Right ventricle myocardium superior (tissue), 1 donor: ENCODE measurements at regions not wholly inside any gene's neighbourhood (a gene's known extent, or its start where the extent isn't known, plus 50 kb on each side); places are given as distances from the start of the nearest gene placed in this dataset.

Experiments
- ATAC-seq: fragments of 200-7000 bp; cut with Tn5 transposase; one replicate; pipeline ENCODE4 v1.9.1; 2020; ENCODE audit warnings: mild to moderate bottlenecking; ENCODE audit not compliant: poor library complexity
- DNase-seq: peaks from one replicate; pipeline ENCODE4 v3.0.0-alpha.2; 2020
- intact Hi-C: fragments of 100-400 bp; cut with DNase I; formaldehyde crosslinking; loops from one replicate; pipeline ENCODE4 v1.11.2; 2022
- donor health status: DM: no; HTN: yes; CAD: no; lungs with severe emphysema.

DNA sequence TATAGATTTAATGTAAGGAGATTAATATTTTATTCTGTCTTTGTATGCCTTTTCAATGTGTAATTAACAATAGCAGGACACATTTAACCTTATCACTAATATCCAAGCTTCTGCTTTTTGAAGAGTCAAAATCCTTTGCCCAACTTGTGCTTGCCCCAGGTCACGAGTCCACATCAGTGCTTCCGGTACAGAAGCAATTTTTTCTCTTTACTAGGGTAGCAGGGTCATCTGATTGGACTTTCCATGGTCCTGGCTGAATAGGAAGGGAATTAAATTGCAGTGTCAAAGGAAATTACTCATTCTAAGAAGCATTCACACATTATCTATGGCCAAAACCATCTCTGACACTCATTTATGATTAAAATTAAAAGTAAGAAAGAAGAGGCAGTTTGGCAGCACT, 460.5 kb upstream of the ADGRL2 start:
- ATAC-seq (no peak), DNase-seq (no peak)
- intact Hi-C loops = no loop called here

DNA sequence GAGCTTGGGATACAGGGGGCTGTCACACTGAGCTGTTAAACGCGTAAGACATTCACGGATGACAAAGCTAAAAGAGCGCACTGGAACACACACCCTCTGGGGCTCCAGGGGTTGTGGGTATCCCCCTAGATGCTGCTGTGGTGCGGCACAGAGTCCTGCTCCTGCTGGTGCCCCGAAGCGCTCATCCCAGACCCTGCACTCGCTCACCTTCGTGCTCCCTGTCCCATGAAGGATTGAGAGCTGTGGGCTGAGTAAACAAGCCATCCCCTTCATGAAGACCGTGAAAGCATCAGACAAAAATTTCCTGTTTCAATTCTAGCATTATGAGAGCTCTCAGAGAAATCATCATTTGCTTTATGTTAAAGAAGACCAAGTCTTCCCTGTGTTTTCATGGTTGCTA, 463.5 kb upstream of the ADGRL2 start:
- no peak for DNase-seq
- ATAC-seq = no peak
- intact Hi-C loops = no loop called here

DNA sequence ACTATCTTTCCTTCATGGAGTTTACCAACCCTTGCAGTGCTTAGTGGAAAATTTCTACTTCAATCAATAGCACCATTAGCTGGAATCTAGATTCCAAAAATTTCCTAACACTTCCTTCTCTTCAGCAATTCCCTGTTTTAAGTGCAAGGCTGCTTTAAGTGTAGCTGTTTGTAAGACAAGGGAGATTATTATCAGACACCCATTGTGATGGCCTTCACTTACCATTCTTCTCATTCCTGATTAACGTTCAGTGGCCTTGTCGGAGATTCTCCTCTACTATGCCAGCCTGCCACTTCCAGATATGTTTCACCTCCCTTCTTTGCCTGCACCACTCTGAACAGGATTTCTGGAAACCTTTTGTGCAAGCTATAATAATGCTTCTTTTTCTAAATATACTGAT, 464.9 kb upstream of the ADGRL2 start:
- DNase-seq (no peak), ATAC-seq (no peak)
- intact Hi-C loops = no loop called here

DNA sequence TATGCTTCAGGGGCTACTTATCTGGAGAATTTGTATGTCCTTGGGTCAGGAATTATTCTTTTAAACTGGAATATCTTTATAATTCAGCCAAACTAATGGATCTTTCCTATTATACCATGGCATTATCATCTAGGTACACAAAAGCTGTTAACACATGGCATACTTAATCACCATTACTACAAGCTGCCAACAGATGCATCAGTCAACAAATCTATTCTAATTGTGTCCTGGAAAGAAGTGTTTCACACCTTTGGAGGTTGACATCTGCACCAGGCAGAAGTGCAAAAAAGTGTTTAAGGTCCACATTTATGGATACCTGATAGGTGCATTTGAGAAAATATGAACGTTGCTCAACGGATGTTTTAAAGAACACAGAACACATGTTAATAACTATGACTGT, 470.2 kb upstream of the ADGRL2 start:
- peak; percentile 85 for ATAC-seq

DNA sequence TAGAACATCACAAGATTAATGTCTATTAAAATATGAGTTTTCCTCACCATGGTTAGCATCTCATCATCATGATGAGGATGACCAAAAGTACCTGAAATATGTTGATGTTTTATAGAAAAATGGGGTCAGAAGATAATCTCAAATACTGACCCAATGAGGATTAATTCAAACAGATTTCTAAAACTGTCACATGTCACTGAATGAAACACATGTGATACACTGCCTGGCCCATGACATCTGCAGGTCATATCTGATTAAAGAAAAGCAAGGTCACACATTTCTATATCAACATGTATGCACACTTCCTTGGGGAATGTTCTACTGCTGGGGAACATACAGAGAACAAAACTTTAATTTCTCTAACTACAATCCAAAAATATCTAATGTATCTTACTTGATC, 470.6 kb upstream of the ADGRL2 start:
- intact Hi-C loops = no loop called here
- ATAC-seq (no peak), DNase-seq (no peak)

More for the DNA sequence above, 470.2 kb upstream of the ADGRL2 start:
- intact Hi-C loops = no loop called here
- DNase-seq = no peak

DNA sequence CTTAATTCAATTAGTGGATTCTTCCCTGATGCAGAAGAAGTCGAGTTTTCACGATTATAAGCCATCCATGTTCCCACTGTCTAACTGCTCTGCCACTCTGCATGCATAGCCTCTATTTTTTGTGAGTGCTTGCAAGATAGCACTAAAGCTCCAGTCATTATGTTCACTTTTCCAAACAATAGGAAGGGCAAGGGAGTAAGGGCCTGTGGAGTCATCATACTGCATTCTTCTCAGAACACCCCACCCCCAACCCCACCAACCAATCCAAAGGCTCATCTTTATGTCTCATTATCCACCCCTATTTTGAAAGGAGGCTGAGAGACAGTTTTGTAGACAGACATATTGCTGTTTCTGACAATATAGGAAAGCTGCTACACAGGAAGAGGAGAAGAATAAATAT, 471.7 kb upstream of the ADGRL2 start:
- intact Hi-C loops = no loop called here
- no peak for DNase-seq
- no peak for ATAC-seq

DNA sequence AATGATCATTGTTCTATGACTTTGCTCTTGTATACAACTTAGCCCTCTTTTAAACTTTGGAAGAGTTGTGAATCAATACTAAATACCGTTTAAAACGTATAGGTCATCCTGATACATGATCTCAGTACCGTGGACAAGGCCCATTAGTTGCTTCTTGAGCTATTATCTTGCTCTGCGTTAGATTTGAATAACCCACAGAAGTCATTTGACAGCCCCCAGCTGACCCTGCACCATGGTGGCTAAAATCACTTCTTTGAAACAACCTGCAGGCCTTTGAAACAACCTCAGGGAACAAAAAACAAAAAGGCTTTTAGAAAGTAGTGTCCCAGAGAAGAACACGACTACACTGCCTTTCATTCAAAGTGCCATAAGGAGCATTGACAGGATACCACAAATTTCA, 473.0 kb upstream of the ADGRL2 start:
- DNase-seq (no peak), ATAC-seq (no peak)
- intact Hi-C loops = no loop called here

DNA sequence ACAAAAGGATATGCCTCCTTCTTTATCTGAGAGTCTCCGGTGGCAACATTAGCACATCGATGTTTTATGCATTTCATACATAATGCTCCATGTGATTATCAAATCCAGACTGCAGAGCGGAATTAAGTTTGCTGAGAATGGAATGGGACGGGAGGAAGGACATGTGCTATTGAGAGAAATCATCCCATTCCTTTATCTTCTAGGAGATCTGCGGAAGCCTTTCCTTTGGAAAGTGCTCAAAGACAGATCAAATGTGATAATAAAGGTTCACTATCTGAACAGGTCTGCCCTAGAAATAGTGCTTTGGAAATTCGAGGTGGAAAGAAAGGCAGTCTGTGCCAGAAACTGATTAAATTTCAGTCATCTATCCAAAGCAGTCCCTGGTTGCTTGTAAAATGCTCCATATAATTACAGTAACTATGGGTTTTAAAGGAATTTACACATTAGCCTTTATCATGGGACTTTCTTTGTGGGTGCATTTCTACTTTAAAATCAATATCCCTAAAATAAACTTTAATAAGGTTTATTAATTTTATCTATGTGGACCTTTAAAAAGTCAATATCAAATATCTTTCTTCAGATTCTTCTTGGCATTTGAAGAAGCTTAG, 473.5 kb upstream of the ADGRL2 start:
- DNase-seq (no peak), ATAC-seq (no peak)
- intact Hi-C loops = no loop called here

DNA sequence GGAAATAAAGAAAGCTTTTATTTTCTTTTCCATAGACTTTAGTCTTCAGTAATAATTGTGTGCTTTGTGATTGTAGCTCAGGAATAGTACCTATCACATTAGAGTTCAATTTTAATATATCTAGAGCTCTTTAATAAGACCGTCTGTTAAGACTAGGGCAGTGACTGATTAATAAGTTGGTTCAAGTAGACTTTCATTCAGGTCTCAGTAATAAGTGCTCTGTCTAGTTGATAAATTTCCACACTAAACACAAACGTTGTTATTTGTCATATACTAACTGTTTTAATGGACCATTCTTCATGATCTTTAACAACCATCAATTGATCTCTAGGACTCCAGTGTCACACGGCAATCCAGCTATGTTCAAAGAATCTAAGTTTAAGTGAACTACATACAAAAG, 474.5 kb upstream of the ADGRL2 start:
- intact Hi-C loops = no loop called here

DNA sequence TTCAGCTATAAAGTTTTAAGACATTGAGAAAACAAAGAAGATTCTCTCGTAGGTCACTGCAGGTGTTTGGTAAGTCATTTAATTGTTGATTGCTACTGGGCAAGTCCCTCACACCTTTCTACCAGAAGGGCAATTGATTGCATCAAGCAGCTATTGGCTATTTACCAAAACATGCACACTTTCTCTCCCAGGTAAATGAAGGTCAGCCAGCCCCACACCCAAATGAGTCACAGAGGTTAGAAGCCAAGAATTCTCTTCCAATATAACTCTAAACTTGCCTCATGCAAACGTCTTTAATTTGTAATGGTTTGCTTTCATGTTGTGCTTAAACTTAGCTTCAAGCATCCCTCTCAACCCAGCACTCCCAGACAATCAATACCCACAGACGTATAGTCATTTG, 475.3 kb upstream of the ADGRL2 start:
- DNase-seq (no peak), ATAC-seq (no peak)
- intact Hi-C loops = no loop called here

More for the DNA sequence above, 474.5 kb upstream of the ADGRL2 start:
- DNase-seq (no peak), ATAC-seq (no peak)

DNA sequence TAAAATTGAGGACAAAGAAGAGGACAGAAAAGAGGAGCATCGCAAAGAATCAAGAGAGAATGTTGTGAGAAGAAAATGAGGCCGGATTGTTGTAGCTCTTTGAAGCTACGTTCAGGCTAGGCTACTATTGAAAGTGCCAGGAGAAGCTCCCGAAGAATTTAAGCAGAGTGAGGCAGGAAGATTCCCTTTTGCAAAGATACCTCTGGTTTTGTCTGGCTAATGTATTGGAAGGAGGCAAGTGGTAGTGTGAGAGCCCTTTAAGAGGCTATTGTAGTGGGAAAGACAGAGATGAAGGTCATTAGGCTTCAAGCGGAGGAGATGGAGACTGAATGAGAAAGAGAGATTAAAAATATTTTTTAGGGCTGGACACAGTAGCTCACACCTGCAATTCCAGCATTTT, 476.9 kb upstream of the ADGRL2 start:
- no peak for DNase-seq
- intact Hi-C loops = no loop called here
- no peak for ATAC-seq

DNA sequence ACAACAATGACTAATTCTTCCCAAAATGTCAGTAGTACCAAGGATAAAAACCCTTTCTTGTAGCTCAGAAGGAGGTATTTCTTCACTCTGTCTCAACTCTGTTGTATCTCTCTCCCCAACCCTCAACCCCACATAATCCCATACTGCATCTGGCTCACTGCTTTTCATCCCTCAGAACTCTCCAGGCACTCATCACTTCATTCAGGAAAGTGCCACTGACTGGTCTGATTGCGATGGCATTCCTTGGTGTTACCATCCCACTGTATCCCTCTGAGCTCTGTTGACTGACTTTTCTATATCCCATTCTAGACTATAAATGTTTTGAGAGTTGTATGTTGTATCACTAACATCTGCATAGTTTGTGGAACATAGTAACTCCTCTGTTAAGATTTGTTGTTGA, 483.5 kb upstream of the ADGRL2 start:
- ATAC-seq (peak; percentile 81), DNase-seq (no peak)
- intact Hi-C loops = loop anchor here (10.0 kb wide), 1 partner anchor 92 kb away; no protein-coding TSS in a partner anchor

DNA sequence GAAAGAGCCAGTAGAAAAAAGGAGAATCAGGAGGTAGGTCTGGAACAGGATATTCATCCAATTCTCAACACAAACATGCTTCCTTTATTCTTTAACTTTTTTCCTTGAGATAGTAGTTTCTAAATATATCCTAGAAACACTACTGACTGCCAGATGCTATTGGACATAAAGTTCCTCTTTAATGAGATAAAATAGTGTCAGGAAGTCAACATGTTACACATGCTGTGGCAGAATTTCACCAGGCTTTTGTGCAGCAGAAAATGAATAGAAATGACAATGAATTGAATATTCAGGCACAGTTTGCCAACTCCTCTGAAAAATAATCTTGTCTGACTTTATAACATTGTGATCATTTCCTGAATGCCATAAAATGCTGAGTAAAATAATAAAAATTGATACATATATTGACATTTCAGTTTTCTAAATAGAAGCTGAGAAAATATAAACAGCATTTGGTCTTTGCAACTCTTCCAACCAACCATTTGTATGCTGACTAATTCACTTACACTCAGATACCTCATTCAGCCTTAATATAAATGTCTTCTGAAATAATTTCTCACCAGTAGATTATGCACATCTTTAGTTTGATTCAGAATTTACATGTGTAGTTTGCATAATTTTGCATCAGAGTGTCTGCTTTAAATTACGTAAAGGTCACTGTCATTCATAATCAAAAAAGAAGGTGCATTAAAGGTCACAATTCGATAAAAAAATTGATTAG, 486.1 kb upstream of the ADGRL2 start:
- intact Hi-C loops = loop anchor here (10.0 kb wide), 1 partner anchor 90 kb away; no protein-coding TSS in a partner anchor
- ATAC-seq (peak; percentile 64), DNase-seq (no peak)

DNA sequence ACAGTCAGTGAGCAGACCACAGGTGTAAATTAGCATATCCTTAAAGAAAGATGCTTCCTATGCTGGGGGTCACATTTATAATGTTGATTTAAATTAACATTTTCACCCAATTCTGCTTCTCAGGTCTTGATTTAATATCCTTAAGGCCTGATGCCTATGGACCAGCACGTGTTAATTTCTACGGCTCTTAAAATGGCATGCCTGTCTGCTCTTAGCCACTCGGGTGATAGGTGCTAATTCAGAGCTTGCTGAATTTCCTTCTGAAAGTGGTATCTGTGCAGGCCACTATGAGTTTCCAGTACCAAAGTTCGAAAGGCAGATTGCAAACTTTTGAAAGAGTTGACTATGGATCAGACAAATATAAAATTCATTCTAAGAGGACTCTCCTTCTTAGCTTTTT, 487.4 kb upstream of the ADGRL2 start:
- intact Hi-C loops = loop anchor here (10.0 kb wide), 1 partner anchor 88 kb away; no protein-coding TSS in a partner anchor
- ATAC-seq = peak; percentile 56
- DNase-seq = no peak

DNA sequence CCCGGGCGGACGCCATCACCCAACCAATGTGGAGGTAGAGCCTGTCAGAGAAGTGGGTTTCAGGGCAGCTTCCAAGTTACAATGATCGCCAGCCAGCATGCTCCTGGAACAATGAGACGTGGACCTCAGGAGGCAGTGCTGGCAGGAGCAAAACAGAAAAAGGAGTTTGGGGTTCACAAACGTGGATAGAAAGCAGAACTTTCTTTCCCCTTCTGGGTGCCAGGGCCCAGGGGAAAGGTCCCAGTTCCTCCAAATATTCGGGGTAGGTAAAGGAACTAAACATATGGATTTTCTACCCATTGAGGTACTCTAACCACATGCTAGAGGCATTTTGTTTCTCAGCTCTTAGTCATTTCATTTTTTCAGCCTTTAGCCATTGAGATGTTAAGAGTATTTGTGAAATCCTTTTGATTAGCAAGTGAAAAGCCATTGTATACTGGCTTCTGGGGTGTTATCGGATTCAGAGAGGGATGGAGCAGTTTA, 488.4 kb upstream of the ADGRL2 start:
- ATAC-seq = no peak
- no peak for DNase-seq
- intact Hi-C loops = loop anchor here (10.0 kb wide), 1 partner anchor 88 kb away; no protein-coding TSS in a partner anchor

DNA sequence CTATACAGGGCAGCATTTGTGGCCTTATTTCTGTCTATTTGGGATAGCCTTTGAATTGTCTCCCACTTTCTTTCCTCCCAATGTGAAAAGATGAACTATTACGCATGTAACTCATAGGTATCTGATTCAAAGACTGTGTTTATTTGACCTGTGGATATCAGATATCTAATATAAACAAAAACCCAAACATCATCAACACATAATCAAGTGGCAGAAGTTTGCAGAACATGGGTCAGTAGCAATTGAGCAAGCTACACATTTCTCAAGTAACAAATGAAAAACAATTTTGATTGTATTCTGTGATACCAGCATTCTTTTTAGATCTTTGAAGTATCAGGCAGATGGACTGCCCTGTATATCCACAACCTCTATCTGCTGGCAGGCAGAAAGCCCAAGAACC, 490.5 kb upstream of the ADGRL2 start:
- DNase-seq (no peak), ATAC-seq (no peak)
- intact Hi-C loops = loop anchor here (10.0 kb wide), 1 partner anchor 85 kb away; no protein-coding TSS in a partner anchor

DNA sequence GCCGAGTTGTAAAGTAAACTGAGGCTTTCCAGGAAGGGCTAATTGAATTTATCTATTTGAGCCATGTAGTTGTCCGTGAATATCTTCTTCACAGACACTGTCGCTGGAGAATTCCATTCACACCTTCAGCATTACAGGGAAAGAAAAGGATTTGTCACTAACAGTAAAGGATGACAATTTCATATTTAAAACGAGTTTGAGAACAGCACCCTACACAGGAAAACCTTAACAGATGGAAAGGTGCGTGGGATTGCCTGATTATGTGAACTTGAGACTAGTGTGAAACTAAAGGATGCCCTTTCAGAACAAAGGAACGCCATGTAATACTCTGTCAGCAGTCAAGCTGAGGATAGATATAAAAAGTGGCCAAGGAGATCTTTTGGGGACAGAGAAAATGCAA, 492.5 kb upstream of the ADGRL2 start:
- intact Hi-C loops = no loop called here

DNA sequence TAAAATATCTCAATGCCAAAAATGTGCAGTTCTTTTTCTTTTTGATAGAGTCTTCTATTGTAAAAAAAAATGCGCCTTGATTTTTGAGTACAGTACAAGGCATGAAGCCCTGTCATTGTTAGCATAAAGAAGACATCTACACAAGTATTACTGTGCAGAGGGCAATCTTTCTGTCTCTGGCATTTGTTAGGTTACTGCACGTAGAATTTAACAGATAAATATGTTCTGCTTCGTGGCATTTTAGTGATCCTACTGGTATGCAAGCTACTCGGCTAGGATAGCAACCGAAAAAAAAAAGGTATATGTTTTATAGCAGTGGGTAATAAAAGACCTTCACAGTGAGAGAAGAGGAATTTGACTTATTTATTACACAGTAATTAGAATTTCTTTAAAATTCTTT, 492.9 kb upstream of the ADGRL2 start:
- no peak for DNase-seq
- intact Hi-C loops = no loop called here
- no peak for ATAC-seq

More for the DNA sequence above, 492.5 kb upstream of the ADGRL2 start:
- ATAC-seq (peak; percentile 33), DNase-seq (no peak)

DNA sequence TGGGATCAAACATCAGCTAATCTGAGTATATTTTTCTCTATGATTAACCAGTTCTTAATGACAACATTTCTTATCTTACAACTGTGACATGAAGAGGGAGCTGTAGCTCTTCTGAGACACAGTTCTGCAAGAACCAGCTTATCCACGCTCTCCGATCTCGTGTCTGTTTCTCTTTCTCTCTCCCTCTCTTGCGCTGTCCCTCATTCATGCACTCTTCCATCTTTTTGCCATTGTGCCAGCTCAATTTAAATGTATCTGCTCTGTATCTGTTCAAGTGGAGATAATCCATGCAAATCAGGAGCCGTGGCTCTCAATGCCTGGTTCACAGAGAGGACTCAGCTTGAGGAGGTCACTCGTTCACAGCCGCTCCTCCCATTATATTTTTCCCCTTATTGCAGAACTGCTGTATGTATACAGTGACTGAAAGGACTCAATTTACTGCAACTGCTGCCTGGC, 494.7 kb upstream of the ADGRL2 start:
- DNase-seq (no peak), ATAC-seq (peak; percentile 91)
- intact Hi-C loops = no loop called here

DNA sequence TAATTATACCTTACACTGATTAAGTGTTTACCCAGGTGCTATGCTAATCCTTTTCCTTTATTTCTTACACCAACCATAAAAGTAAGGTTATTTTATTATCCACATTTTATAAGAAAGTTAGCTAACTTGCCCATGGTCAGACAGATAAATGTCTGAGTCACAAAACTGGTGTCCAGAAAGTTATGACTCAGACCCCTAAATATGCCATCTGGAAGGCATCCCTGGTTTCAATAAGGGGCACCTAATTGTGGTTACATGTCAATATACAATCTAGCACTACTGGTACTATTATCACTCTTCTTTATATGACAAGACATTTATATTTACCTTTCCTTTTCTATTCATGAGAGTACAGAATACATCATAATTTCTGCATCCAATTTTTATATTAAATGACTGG, 496.5 kb upstream of the ADGRL2 start:
- no peak for DNase-seq
- ATAC-seq = no peak
- intact Hi-C loops = no loop called here
